Upper lobe of right lung (tissue), 1 donor: ENCODE measurements at regions not wholly inside any gene's neighbourhood (a gene's known extent, or its start where the extent isn't known, plus 50 kb on each side); places are given as distances from the start of the nearest gene placed in this dataset.

Experiments used
- ATAC-seq: fragments of 200-7000 bp; cut with Tn5 transposase; one replicate; pipeline ENCODE4 v1.9.1; 2020; ENCODE audit warnings: mild to moderate bottlenecking, moderate library complexity
- DNase-seq: peaks from one replicate; pipeline ENCODE4 v3.0.0-alpha.2; 2020
- H3K27ac ChIP-seq: fragments of 200-600 bp; one replicate; pipeline ENCODE4 v1.8.0; 2022
- H3K27me3 ChIP-seq: fragments of 200-600 bp; one replicate; pipeline ENCODE4 v1.8.0; 2022; ENCODE audit warnings: mild to moderate bottlenecking
- H3K36me3 ChIP-seq: fragments of 200-600 bp; one replicate; pipeline ENCODE4 v1.8.0; 2022
- H3K4me1 ChIP-seq: fragments of 200-600 bp; one replicate; pipeline ENCODE4 v1.8.0; 2022
- H3K4me3 ChIP-seq: fragments of 200-600 bp; one replicate; pipeline ENCODE4 v1.8.0; 2022; ENCODE audit warnings: mild to moderate bottlenecking
- H3K9me3 ChIP-seq: fragments of 200-600 bp; one replicate; pipeline ENCODE4 v1.8.0; 2022
- intact Hi-C: fragments of 100-400 bp; cut with DNase I; formaldehyde crosslinking; loops from one replicate; pipeline ENCODE4 v1.11.0; 2022
- TF ChIP-seq, protein P1 (sequence below): fragments of 200-600 bp; IDR thresholded peaks from one replicate; pipeline ENCODE4 v1.8.0; 2022; ENCODE audit warnings: antibody characterized with exemption
- donor health status: DM: no; HTN: yes; CAD: no; lungs with severe emphysema.

DNA sequence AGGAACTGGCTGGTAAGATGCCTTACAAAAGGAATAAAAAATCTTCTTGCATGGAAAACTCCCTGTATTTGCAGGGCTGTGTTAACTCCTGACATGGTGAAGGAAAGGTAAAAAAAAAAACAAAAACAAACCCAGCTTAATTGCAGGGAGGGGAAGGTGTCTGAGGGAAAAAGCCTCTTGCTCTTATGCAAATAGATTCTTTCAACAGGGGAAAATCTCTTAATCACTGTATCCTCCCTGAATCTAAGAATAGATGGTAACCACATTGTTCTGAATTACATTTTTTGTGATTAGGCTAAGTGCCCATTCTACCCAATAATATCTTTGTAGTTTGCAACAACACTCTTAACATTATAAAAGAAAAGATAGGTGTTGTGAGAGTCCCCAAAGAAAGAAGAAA, 172.6 kb downstream of the RBM46 start:
- Histone ChIP-seq H3K27me3 (no peaks in the 10 kb centered on the region), H3K36me3 (no peaks in the 10 kb centered on the region), H3K27ac (no peak overlapping the region), H3K4me3 (no peak overlapping the region), H3K4me1 (no peaks in the 10 kb centered on the region), H3K9me3 (no peaks in the 10 kb centered on the region)
- TF ChIP-seq, protein P1, sequence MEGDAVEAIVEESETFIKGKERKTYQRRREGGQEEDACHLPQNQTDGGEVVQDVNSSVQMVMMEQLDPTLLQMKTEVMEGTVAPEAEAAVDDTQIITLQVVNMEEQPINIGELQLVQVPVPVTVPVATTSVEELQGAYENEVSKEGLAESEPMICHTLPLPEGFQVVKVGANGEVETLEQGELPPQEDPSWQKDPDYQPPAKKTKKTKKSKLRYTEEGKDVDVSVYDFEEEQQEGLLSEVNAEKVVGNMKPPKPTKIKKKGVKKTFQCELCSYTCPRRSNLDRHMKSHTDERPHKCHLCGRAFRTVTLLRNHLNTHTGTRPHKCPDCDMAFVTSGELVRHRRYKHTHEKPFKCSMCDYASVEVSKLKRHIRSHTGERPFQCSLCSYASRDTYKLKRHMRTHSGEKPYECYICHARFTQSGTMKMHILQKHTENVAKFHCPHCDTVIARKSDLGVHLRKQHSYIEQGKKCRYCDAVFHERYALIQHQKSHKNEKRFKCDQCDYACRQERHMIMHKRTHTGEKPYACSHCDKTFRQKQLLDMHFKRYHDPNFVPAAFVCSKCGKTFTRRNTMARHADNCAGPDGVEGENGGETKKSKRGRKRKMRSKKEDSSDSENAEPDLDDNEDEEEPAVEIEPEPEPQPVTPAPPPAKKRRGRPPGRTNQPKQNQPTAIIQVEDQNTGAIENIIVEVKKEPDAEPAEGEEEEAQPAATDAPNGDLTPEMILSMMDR = no peak
- no peak for DNase-seq
- no peak for ATAC-seq
- intact Hi-C loops = no loop called here

DNA sequence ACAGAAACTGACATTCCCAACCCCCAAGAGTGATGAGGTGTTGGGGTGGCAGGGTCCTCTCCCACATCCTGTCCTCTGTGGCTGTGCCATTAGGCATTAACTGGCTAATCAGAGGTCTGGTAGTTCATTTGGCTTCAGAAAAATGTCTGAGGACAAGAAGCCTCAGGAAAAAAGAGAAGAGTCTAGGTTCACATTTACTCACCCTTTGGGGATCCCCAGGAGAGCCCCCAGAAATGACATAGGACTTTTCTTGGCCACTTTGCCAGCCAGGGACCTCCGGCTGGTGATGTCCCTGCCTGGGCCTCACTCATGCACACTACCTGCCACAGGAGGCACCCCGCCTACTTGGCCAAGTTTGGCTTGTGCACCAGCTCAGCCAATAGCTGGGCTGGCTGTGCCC, 173.0 kb downstream of the RBM46 start:
- no peak overlapping the region for H3K4me3 ChIP-seq
- no peaks in the 10 kb centered on the region for H3K27me3 ChIP-seq
- DNase-seq (no peak), ATAC-seq (no peak)
- intact Hi-C loops = no loop called here
- TF ChIP-seq, protein P1 = no peak
- no peaks in the 10 kb centered on the region for H3K36me3 ChIP-seq
- no peak overlapping the region for H3K27ac ChIP-seq
- H3K4me1 ChIP-seq = no peaks in the 10 kb centered on the region
- no peaks in the 10 kb centered on the region for H3K9me3 ChIP-seq

DNA sequence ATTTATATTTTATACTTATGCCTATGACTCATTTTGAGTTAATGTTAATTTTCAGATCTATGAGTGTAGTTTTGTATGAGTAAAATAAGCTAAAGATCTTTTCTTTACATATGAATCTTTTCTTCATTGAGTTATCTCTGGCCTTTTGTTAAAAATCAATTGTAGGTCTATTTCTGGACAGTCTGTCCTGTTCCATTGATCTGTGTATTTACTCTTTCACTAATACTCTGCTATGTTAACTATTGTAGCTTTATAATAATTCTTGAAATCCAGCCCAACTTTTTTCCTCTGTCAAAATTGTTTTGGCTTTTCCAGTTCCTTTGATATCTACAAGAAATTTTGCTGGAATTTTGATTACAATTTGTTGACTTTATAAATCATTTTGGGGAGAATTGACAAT, 177.0 kb downstream of the RBM46 start:
- TF ChIP-seq, protein P1 = no peak
- Histone ChIP-seq H3K9me3 (no peaks in the 10 kb centered on the region), H3K27ac (no peak overlapping the region), H3K27me3 (no peaks in the 10 kb centered on the region), H3K36me3 (no peaks in the 10 kb centered on the region), H3K4me3 (no peak overlapping the region), H3K4me1 (no peaks in the 10 kb centered on the region)
- ATAC-seq (no peak), DNase-seq (no peak)
- intact Hi-C loops = no loop called here

DNA sequence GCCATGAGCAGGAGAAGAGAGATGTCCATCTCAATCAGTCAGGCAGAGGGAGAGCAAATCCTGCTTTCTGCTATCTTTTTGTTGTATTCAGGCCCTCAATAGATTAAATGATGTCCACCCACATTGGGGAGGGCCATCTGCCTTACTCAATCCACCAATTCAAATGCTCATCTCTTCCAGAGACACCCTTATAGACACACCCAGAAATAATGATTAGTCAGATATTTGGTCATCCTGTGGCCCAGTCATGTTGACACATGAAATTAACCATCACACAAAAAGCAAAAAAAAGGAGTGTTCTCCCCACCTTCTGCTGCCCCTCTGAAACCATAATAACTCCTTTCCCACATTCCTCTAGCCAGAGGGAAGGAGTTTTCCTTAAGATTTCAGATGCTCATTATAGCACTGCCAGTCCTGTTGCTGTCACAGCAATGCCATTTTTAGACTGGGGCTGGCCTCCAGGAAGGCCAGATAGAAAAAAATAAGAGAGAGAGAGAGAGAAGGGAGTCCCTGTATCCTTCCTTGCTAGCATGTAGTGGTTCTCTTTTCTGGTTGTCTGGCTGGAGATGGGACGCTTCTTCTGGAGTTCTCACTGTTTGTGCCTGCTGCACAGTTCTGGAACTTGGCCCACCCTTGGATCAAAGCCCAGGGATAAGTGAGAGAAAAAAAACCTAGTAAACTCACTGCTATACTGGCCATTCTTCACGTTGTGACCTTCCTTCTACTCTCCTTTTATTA, 177.7 kb downstream of the RBM46 start:
- no peak overlapping the region for H3K27ac ChIP-seq
- H3K27me3 ChIP-seq = no peaks in the 10 kb centered on the region
- H3K4me1 ChIP-seq = no peaks in the 10 kb centered on the region
- H3K36me3 ChIP-seq = no peaks in the 10 kb centered on the region
- no peaks in the 10 kb centered on the region for H3K9me3 ChIP-seq
- ATAC-seq (no peak), DNase-seq (no peak)
- intact Hi-C loops = no loop called here
- TF ChIP-seq, protein P1 = no peak
- H3K4me3 ChIP-seq = no peak overlapping the region

DNA sequence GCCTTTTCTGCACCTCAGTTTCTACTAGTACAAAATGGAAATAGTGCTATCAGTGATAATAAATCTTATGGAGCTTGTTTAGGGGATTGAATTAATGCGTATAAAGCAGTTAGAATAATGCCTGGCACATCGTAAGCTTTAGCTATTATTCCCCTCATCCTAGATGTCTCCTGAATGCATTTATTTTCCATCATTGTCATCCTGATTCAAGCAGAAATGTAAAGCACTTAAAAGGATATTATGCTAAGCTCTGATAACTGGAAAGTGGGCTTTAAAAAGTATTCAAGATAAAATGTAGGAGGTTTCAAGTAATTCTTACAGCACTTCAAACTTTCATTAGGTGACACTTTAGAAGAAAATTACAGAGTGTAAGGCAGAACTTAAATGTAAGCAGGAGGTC, 178.7 kb downstream of the RBM46 start:
- ATAC-seq = no peak
- H3K27ac ChIP-seq = no peak overlapping the region
- H3K27me3 ChIP-seq = no peaks in the 10 kb centered on the region
- no peaks in the 10 kb centered on the region for H3K9me3 ChIP-seq
- H3K4me1 ChIP-seq = no peaks in the 10 kb centered on the region
- H3K36me3 ChIP-seq = no peaks in the 10 kb centered on the region
- TF ChIP-seq, protein P1 = no peak
- intact Hi-C loops = no loop called here
- no peak for DNase-seq
- H3K4me3 ChIP-seq = no peak overlapping the region

DNA sequence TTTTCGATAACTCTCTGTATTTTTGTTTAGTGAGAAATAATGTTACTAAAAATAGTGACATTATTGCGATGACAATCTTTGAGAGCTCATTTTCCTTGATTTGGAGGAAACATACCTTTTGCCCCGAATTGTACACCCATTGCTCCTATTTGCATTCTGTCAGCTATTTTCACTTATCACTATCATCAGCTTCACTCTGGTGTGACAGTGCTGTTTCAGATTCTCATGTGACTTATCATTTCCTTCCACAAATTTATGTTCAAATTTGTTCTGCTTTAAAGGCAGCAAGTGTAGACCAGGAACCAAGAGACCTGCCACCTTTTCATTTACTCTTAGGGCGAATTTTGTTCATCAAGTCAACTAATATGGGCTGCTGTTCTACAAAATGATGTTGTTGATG, 179.4 kb downstream of the RBM46 start:
- TF ChIP-seq, protein P1 = no peak
- intact Hi-C loops = no loop called here
- DNase-seq (no peak), ATAC-seq (no peak)
- Histone ChIP-seq H3K36me3 (no peaks in the 10 kb centered on the region), H3K27me3 (no peaks in the 10 kb centered on the region), H3K9me3 (no peaks in the 10 kb centered on the region), H3K4me1 (no peaks in the 10 kb centered on the region), H3K27ac (no peak overlapping the region), H3K4me3 (no peak overlapping the region)
